Vagina (tissue), 2 donors: ENCODE measurements at regions not wholly inside any gene's neighbourhood (a gene's known extent, or its start where the extent isn't known, plus 50 kb on each side); places are given as distances from the start of the nearest gene placed in this dataset.

Experiments used
- DNase-seq, 2 donors: peaks; one replicate each; pipeline ENCODE4 v3.0.0-alpha.2; 2017; ENCODE audit errors: extremely low spot score in 2 of 2
- H3K27ac ChIP-seq: fragments of 200-600 bp; sonication (generic); one replicate; pipeline ENCODE4 v1.5.1; 2019
- H3K27me3 ChIP-seq: fragments of 200-600 bp; sonication (generic); one replicate; pipeline ENCODE4 v1.5.1; 2019
- H3K36me3 ChIP-seq, 2 donors: fragments of 200-600 bp; sonication (generic); one replicate each; pipeline ENCODE4 v1.5.1; 2017 to 2019
- H3K4me1 ChIP-seq: fragments of 200-600 bp; sonication (generic); one replicate; pipeline ENCODE4 v1.5.1; 2019
- H3K4me3 ChIP-seq, 2 donors: fragments of 200-600 bp; sonication (generic); 1 replicate in 1 of 2; 2 replicates in 1 of 2; pipeline ENCODE4 v1.5.1; 2016 to 2019
- H3K9me3 ChIP-seq: fragments of 200-600 bp; sonication (generic); one replicate; pipeline ENCODE4 v1.5.1; 2019
- POLR2A ChIP-seq, 2 donors: fragments of 450-650 bp; IDR thresholded peaks; one replicate each; pipeline ENCODE4 v1.6.1; 2017; ENCODE audit warnings: antibody characterized with exemption in 2 of 2, mild to moderate bottlenecking in 2 of 2, moderate library complexity in 2 of 2
- POLR2AphosphoS5 ChIP-seq, 2 donors: sonication (generic); formaldehyde crosslinking; IDR thresholded peaks; one replicate each; pipeline ENCODE4 v1.9.0; 2017; ENCODE audit warnings: antibody characterized with exemption in 2 of 2, mild to moderate bottlenecking in 2 of 2, low read depth in 1 of 2; ENCODE audit not compliant: insufficient read depth in 1 of 2
- intact Hi-C: fragments of 100-400 bp; cut with DNase I; formaldehyde crosslinking; loops from one replicate; pipeline ENCODE4 v1.15.1; 2023
- TF ChIP-seq, protein P1 (sequence below), 3 experiments: fragments of 450-650 bp in 2 of 3; fragments of 200-600 bp in 1 of 3; sonication (generic) in 1 of 3; IDR thresholded peaks; one replicate each; pipeline ENCODE4 v1.5.1; 2017 to 2019; ENCODE audit warnings: antibody characterized with exemption in 3 of 3, mild to moderate bottlenecking in 2 of 3, moderate library complexity in 2 of 3

DNA sequence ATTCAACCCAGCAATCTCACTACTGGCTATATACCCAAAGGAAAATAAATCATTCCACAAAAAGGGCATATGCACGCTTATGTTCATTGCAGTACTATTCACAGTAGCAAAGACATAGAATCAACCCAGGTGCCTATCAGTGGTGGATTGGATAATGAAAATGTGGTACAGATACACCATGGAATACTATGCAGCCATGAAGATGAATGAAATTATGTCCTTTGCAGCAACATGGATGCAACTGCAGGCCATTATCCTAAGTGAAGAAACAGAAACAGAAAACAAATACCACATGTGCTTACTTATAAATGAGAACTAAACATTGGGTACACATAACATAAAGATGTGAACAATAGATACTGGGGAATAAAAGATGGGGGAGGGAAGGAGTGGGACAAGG is 606.4 kb upstream of the GRM7 start:
- Histone ChIP-seq H3K9me3 (no peaks in the 10 kb centered on the region), H3K27ac (no peak overlapping the region), H3K36me3 (no peaks in the 10 kb centered on the region), H3K4me3 (no peak overlapping the region), H3K4me1 (no peaks in the 10 kb centered on the region), H3K27me3 (no peaks in the 10 kb centered on the region)
- TF ChIP-seq, protein P1, sequence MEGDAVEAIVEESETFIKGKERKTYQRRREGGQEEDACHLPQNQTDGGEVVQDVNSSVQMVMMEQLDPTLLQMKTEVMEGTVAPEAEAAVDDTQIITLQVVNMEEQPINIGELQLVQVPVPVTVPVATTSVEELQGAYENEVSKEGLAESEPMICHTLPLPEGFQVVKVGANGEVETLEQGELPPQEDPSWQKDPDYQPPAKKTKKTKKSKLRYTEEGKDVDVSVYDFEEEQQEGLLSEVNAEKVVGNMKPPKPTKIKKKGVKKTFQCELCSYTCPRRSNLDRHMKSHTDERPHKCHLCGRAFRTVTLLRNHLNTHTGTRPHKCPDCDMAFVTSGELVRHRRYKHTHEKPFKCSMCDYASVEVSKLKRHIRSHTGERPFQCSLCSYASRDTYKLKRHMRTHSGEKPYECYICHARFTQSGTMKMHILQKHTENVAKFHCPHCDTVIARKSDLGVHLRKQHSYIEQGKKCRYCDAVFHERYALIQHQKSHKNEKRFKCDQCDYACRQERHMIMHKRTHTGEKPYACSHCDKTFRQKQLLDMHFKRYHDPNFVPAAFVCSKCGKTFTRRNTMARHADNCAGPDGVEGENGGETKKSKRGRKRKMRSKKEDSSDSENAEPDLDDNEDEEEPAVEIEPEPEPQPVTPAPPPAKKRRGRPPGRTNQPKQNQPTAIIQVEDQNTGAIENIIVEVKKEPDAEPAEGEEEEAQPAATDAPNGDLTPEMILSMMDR (IDR thresholded peaks at IDR 0.05) = no peak
- TF ChIP-seq POLR2AphosphoS5 (IDR thresholded peaks at IDR 0.05; ENCODE audit: insufficient read depth in 1 of 2, low read depth in 1 of 2) (no peak), POLR2A (IDR thresholded peaks at IDR 0.05) (no peak)
- intact Hi-C loops = no loop called here
- no peak for DNase-seq

GRCh38 chr3:6255229-6255628 is 605.7 kb upstream of the GRM7 start:
- H3K27ac ChIP-seq = no peak overlapping the region
- no peak for DNase-seq
- intact Hi-C loops = no loop called here
- no peaks in the 10 kb centered on the region for H3K9me3 ChIP-seq
- H3K4me3 ChIP-seq = no peak overlapping the region
- no peaks in the 10 kb centered on the region for H3K4me1 ChIP-seq
- TF ChIP-seq POLR2AphosphoS5 (IDR thresholded peaks at IDR 0.05; ENCODE audit: insufficient read depth in 1 of 2, low read depth in 1 of 2) (no peak), POLR2A (IDR thresholded peaks at IDR 0.05) (no peak)
- TF ChIP-seq, protein P1 (IDR thresholded peaks at IDR 0.05) = no peak
- H3K36me3 ChIP-seq = no peaks in the 10 kb centered on the region
- H3K27me3 ChIP-seq = no peaks in the 10 kb centered on the region

GRCh38 chr3:6260551-6261191 is 600.2 kb upstream of the GRM7 start:
- Histone ChIP-seq H3K4me1 (no peaks in the 10 kb centered on the region), H3K27me3 (no peaks in the 10 kb centered on the region), H3K27ac (no peak overlapping the region), H3K4me3 (no peak overlapping the region), H3K9me3 (no peaks in the 10 kb centered on the region), H3K36me3 (no peaks in the 10 kb centered on the region)
- no peak for TF ChIP-seq POLR2AphosphoS5 (IDR thresholded peaks at IDR 0.05; ENCODE audit: insufficient read depth in 1 of 2, low read depth in 1 of 2)
- TF ChIP-seq, protein P1 (IDR thresholded peaks at IDR 0.05) = no peak
- no peak for TF ChIP-seq POLR2A (IDR thresholded peaks at IDR 0.05)
- no peak for DNase-seq
- intact Hi-C loops = no loop called here

DNA sequence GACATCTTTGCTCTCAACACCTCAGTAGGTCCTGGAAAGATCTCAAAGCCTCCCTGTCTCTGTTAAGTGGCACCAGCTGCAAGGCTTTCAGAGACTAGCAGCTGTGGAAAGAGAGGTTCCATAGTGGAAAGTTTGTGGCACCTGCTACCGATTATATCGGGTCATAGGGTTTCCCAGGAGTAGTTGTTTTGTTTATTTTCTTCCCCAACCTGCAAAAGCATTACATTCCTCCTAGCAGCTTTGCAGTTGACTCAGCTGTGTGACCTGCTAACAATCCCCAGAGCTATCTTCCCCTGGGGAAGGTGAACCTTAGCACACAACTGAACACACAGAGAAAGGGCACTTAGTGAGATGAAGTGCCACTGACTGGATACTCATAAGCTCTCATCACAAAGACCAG is 598.9 kb upstream of the GRM7 start:
- Histone ChIP-seq H3K36me3 (no peaks in the 10 kb centered on the region), H3K27me3 (no peaks in the 10 kb centered on the region), H3K27ac (no peak overlapping the region), H3K4me1 (no peaks in the 10 kb centered on the region), H3K4me3 (no peak overlapping the region), H3K9me3 (no peaks in the 10 kb centered on the region)
- no peak for DNase-seq
- no peak for TF ChIP-seq POLR2A (IDR thresholded peaks at IDR 0.05)
- TF ChIP-seq, protein P1 (IDR thresholded peaks at IDR 0.05) = no peak
- TF ChIP-seq POLR2AphosphoS5 (IDR thresholded peaks at IDR 0.05; ENCODE audit: insufficient read depth in 1 of 2, low read depth in 1 of 2) = no peak
- intact Hi-C loops = no loop called here

DNA sequence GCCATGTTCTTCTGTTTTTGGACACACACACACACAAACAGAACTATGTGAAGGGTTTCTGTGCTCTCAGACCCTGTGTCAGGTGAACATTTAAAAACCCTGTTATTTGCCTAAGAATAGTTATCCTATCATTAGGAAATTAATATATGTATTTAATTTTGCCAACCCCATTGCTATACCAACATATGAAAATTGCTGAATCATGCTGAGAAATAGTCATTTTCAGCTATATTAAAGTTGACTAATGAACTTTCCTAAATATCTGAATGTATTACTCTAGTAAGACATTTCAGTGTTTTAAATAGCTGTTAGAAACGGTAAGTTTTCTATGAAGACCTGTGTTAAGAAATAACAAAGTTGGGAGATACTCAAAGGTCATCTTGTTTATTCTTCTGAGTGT is 596.9 kb upstream of the GRM7 start:
- Histone ChIP-seq H3K27me3 (no peaks in the 10 kb centered on the region), H3K27ac (no peak overlapping the region), H3K4me3 (no peak overlapping the region), H3K36me3 (no peaks in the 10 kb centered on the region), H3K9me3 (no peaks in the 10 kb centered on the region), H3K4me1 (no peaks in the 10 kb centered on the region)
- DNase-seq = no peak
- intact Hi-C loops = no loop called here
- TF ChIP-seq POLR2AphosphoS5 (IDR thresholded peaks at IDR 0.05; ENCODE audit: insufficient read depth in 1 of 2, low read depth in 1 of 2) (no peak), POLR2A (IDR thresholded peaks at IDR 0.05) (no peak)
- TF ChIP-seq, protein P1 (IDR thresholded peaks at IDR 0.05) = no peak
